DMS153 treated with DMSO at 0.1 percent for 48 hours (cell line): ENCODE measurements at regions not wholly inside any gene's neighbourhood (a gene's known extent, or its start where the extent isn't known, plus 50 kb on each side); places are given as distances from the start of the nearest gene placed in this dataset.
"Not testable (repeated sequence)": the region's sequence is repeated elsewhere in the genome, so short reads cannot be mapped to it uniquely, and the experiment has no call there.

Experiments
- DNase-seq: peaks from one replicate; lab custom pipeline; 2025; ENCODE audit not compliant: unreplicated experiment; lab: John Stamatoyannopoulos, UW

- DNase-seq = no peak
These were observed 130.3 kb upstream of the TUSC1 start for GRCh38 chr9:25808554-25808953.

- no peak for DNase-seq
These were observed 126.6 kb upstream of the TUSC1 start for GRCh38 chr9:25804856-25805255.

- not testable (repeated sequence) for DNase-seq
These were observed 123.7 kb upstream of the TUSC1 start for GRCh38 chr9:25801989-25802388.

GRCh38 chr9:25773805-25774204 is 95.6 kb upstream of the TUSC1 start:
- DNase-seq = no peak

- DNase-seq = no peak
These were observed 77.7 kb upstream of the TUSC1 start for GRCh38 chr9:25755951-25756350.

- DNase-seq = no peak
These were observed 74.2 kb upstream of the TUSC1 start for GRCh38 chr9:25752398-25752797.

GRCh38 chr9:25742256-25742655 is 64.0 kb upstream of the TUSC1 start:
- no peak for DNase-seq

- no peak for DNase-seq
These were observed 55.2 kb upstream of the TUSC1 start for GRCh38 chr9:25733336-25733982.

- not testable (repeated sequence) for DNase-seq
These were observed 53.9 kb upstream of the TUSC1 start for GRCh38 chr9:25731895-25732794.
